GM19463 (cell line): ENCODE measurements at regions not wholly inside any gene's neighbourhood (a gene's known extent, or its start where the extent isn't known, plus 50 kb on each side); places are given as distances from the start of the nearest gene placed in this dataset.
A peak's percentile ranks its signal among the peaks of the same experiment; 100 is the strongest.

ENCODE experiments used
- ATAC-seq: cut with Tn5 transposase; IDR thresholded peaks from one replicate; pipeline ENCODE4 v1.9.1; 2021; ENCODE audit warnings: mild to moderate bottlenecking, moderate library complexity; ENCODE audit not compliant: unreplicated experiment

DNA sequence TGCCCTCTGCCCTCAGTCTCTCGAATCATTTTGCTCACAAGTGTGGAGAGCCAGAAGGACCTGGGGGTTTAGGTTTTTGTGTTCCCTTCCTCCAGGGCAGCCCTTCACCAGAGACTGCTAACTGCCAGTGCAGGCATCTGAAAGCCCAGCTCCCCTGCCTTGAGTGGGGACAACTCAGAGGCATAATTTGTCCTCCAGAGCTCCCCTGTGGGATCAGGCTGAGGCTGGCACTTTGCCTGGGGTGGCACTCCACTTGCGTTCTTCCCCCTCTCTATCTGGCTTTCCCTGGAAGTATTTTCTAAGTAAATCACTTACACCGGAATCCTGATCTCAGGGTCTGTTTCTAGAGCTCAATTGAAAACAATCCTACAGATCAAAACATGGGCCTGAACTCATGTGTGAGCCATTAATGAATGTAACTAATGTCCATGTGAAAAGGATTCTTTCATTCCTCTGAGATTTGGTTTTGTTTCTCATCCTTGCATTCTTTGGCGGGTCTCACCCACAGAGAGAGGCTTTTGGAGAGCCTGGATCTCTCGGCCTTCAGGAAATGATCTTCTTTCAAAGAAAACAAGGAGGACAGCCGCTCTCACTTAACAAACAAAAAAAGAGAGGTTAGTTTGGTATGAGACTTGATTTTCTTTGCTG is 125.7 kb upstream of the RIPOR2 start:
- ATAC-seq: no peak

DNA sequence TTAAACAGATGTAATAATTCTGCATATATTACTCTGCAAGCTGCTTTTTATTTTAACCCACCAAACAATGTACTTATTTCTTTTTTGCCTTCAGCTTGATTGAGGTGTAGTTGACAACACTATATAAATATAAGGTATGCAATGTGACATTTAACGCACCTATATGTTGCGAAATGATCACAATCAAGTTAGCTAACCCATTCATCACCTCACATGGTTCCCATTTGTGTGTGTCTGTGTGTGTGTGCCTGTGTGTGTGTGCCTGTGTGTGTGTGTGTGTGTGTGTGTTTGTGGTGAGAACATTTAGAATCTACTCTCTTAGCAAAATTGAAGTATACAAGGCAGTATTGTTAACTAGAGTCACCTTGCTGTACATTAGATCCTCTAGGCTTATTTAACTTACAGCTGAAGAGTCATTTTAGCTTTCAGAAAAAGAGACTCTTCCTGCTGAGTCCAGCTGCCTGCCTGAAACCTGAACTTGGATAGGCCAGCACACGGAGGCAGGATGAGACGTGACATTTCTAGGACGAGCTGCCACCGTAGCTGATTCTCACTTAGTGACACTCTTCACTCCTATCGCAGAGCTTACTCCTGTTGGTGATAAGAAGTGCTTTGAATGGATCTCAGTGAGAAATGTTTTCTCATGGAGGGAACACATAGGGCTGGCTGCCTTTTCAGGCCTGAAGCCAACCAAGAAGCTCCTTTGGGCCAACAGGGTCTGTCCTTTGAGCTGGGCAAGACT is 126.5 kb upstream of the RIPOR2 start:
- ATAC-seq: no peak

DNA sequence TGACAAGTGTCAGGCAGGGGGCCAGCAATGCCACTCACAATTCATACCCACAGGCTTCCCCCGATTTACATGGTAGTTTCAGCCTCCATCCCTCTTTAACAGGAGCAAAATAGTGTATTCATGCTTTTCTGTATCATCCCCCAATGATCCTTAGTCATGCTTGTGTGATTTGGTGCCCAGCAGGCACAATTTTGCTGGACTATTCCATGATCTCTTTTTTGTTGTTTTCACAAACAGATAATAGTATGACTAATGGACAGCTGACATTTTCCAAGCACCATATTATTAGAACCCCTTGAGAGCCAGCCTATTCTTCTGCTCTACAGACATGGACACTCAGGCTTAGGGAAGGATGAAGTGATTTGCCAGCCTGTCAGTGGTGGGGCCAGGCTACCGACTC is 128.2 kb upstream of the RIPOR2 start:
- no peak for ATAC-seq

DNA sequence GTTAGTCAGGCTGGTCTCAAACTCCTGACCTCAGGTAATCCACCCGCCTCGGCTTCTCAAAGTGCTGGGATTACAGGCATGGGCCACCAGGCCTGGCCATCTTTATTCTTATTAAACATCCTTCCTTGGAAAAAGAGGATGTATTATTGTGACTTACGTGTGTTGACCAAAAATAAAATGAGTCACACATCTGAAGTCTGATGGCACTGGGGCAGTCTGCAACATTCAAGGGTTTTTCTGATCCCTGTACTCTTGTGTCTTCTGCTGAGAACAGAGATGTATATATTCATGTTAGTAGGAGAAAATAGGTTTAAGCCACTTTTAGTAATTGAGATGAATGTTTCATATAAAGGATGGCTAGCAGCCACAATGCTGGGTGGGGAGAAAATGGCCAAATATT is 129.9 kb upstream of the RIPOR2 start:
- ATAC-seq: no peak

DNA sequence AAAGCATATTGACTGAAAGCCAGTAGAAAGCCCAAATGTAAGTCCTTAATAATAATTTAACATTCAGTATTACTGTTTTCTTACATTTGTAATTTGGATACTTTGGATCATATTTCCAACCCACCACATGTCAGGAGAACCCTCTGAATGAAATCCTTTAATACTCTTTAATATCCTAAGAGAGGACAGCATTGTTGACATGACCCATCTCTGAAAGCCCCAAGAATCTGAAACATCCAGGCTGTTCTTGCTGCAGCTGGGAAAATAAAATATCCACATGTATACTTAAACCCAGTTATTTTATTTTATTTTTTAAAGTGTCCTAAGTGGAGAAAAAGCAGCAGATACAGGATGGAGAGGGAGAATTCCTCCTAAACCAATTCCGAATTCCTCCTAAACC is 130.8 kb upstream of the RIPOR2 start:
- ATAC-seq: no peak

DNA sequence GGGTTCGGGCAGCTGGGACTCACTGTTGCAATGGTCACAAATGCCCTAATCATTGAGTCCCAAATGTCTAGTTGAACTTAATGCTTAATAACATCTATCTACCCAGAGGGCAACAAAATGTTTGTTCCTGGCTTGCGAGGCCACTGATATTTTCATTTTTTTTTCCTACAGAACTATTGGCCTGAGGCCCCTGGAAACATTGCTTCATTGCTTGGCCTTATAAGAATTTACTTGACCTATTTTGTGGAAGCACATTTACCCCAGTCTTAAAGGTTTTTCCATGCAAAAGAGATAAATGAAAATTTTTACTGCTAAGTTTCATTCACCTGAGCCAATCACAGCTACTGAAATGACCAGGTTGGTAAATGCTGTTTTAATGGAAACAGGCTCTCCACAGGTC is 133.1 kb upstream of the RIPOR2 start:
- ATAC-seq: no peak

DNA sequence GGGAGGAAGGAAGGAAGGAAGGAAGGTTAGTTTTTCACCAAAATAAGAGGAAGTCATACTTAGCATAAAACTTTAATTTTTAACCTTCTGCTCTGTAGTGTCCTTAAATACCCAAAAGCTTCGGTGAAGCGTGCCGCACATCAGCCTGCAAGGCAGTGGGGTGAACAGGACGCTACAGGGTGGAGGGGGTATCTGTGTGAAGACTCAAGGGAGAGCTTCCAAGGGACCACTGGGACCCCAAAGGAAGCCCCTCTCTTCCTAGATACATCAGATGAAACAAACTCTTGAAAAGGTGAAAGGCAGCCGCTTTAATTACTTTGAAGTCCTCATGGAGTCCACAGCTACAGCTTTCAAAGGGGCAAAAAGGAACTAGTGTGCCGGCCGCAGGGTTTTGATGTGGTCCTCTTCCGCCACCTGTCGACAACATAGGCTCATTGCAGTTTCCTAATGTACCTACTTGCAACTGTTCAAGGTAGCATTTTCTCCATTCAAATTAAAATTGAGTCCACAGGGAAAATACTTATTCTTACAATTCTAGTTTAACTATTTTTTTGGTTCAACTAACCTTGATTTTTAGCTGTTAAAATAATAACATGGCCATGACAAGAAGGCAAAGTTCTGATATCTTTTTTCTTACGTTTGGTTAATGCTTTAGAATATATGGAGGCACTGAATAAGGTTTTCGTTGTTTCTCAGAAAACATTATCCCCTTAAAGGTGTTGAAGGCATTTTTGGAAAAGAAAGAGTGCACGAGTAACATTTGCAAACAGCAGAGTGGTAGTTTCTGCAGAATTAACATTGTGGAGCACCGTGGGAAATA is 135.0 kb upstream of the RIPOR2 start:
- ATAC-seq: peak; percentile 76

DNA sequence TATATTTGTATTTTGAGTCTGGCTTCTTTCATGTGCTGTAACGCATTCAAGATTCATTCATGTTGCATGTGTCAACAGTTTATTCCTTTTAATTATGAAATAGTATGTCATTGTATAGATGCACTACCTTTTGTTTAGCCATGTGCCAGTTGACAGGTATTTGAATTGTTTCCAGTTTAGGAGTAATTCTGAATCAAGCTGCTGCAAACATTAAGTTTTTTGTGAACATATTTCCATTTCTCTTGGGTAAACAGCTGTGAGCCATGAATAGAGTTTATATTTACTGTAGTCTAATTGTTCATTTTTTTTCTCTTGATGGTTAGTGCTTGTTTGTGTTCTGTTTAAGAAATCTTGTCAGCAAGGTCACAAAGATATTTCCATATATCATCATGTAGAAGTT is 142.4 kb upstream of the RIPOR2 start:
- no peak for ATAC-seq

DNA sequence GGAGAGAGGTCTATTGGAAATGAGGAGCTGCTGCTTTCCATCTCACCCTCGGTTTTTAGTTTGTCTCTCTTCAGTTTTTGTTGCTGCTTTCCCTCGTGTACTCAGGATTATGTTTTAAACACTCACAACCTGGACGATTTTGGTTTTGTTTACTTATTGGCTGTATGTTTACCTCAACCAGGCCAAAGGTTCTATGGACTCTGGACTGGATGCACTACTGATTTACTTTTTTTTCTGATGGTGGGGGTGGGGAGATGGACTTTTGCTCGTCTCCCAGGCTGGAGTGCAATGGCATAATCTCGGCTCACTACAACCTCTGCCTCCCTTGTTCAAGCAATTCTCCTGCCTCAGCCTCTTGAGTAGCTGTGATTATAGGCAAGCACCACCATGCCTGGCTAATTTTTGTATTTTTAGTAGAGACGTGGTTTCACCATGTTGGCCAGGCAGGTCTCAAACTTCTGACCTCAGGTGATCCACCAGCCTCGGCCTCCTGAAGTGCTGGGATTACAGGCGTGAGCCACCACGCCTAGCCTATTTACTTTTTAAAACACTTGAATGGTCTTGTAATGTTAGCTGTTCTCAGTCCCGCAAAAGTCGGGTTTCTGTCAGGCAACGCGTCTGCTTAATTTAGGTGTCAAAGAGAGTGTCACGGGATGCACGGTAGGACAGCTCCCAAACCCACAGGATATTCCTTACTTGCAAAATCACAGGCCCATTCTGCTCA is 148.2 kb upstream of the RIPOR2 start:
- ATAC-seq: no peak

DNA sequence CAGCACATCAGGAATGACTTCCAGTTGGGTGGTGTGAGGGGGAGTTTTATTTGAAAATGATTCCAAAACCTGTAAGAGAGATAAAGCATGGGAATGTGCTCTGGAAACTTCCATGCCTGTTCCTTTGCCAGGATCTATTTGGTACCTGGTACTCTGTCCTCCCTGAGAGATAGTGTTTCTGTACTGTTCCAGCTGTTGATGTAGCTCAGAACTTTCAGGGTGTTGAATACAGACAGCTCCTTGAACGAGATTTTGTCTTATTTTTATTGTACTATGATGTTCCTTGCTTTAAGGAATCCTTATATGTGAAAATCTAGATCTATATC is 148.7 kb upstream of the RIPOR2 start:
- ATAC-seq: no peak

DNA sequence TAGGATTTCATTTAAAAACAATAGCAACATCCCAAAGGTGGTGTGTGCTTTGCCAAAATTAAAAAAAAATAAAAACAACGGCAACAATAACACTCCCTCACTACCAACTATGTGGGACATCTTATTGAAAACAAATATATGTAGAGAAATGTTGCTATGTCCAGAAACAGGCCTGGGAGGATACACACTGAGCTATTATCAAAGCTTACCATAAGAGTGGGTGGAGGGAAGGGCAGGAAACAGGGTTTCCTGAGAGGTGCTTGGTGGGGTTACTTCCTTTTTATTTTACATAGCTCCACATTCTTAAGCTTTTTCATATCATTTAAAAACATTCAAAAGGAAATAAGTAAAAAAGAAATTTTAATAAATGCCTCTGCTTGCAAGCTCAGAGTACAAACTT is 150.0 kb upstream of the RIPOR2 start:
- ATAC-seq: no peak

DNA sequence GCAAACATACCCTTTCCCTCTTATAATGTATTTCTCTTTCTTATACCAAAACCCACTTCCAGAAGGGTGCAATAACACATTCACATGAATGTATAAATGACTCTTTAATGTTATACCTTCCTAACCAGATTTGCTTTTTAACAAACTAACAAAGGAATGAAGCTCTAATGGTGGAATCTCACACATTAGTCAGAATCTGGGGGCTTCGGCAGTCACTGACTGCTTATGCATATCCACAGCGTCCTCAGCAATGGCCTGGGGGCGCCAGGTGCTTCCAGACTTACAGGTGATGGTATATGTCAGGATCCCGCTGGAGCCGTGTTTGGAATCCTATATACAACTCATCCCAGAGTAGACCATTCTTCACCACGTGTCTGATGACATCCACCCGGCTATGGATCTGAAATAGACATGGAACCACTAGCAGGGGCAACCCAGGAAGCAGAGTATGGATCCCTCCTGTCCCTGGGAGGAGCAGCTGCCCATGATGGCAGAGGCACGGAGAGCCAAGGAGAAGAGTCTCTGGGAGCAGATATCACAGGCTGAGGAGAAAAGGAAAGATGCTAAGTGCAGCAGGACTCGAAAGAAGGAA is 150.8 kb upstream of the RIPOR2 start:
- no peak for ATAC-seq

DNA sequence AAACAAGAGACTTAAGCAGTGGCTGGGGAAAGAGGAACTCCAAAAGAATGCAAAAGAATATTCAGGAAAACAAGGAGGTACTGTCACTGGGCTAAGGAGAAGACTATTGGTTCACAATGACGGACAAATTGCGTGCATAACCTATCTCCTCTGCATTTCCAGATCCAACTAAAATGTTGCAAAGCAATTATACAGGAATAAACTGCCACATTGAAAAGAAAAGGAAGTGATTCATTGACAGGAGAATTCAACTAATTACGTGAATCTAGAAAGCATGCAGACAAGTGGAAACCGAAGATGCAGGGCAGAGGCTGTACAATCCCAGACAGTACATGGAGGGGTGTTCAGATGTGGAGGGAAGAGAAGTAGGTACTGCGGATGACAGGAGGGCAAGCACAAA is 152.8 kb upstream of the RIPOR2 start:
- ATAC-seq: no peak

DNA sequence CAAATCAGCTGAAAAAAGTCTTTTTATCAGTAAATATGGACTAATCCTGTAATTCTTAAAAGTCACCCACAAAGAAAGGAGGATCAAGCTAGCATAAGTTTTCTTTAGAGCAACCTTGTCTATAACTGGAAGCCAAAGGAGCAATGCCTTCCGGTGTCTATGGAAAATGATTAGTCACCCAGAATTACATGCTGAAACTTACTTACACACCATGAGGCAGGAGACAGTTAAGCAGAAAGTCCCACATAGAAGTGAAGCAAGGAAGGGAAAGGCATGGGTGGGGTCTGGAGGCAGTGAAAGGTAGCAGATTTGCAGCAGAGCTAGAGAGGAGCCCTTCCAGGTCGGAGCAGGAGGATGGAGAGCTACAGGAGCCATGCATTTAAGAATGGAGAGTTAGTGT is 153.7 kb upstream of the RIPOR2 start:
- ATAC-seq: no peak

DNA sequence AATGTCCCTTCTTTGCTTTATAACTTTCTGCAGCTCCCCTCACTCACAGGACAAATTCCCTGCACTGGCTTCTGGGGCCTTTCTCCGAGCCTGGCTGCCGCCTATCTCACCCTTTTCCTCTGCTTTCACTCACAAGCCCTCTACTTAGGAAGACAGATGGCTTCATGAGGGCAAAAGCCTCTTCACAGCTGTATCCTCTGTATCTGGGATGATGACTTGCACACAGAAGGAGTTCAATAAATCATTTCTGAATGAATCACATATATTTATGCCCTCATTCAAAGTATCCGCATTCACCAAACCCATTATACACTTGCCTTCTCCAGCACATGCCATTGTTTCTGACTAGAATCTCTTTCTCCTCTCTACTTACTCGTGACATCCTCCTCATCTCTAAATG is 159.0 kb upstream of the RIPOR2 start:
- no peak for ATAC-seq

DNA sequence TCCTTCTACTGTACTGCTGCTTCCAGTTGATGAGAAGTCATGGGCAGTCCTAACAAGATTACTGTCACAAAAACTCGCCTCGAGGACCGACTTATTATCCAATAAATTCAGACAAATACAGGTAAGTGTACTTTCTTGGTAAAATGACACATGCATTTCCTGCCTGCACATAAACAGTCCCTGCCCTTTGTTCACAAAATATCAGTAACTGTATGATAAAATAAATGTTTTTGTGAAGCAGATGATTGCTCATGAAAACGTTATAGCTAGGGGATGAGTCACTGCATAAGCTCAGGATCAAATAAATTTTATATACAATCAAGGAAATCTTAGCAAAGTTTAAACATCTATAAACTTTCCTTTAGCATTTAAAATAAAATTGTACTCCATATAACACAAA is 164.5 kb upstream of the RIPOR2 start:
- no peak for ATAC-seq

DNA sequence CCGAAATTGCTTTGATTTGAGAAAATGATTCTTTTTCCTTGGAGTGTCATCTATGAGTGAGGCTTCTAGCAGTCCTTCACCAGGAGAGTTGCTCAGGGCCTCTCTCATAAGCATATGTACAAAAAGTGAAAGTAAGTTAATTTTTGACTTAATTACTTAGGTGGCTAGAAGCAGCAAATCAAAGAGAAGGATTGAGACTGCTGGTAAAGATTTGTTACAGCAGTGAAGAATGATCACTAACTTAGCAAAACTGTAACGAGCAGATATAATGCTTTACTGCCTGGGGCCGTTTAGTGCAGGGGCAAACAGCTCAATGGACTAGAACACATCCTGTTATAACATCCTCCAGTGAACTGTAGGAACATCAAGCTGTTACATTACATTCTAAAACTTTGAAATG is 167.8 kb upstream of the RIPOR2 start:
- ATAC-seq: peak; percentile 71

DNA sequence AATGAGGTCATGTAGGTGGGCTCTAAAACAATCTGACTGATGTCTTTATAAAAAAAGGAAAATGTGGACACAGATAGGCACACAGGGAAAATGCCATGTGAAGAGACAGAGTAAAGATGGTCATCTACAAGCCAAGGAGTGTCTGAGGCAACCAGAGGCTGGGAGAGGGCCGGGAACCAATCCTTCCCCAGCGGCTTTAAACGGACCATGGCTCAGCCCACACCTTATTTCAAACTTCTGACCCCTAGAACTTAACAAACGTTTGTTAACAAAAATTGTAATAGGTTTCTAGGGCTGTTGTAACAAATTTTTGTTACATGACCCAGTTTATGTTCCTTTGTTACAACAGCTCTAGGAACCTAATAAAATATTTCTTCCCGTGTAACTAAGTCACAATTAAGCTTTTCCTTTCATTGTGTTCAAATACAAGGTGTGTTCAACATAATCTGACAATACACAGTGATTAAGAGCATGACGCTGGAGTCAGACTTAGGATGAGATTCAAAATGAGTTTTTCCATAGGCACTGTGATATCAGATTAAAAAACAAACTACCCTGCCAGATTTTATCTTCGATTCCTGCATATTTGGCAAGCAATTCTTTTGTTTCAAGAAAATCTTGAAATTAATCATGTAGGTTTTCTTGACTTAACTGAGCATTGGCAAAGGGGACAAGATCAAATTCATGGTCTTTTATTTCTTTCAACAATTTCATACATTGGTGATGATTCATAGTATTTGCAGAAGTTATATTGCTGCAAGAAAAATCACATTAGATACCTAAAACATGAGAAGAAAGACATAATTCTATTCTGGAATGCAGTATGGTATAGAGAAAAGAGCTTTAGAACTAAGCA is 169.5 kb upstream of the RIPOR2 start:
- no peak for ATAC-seq

DNA sequence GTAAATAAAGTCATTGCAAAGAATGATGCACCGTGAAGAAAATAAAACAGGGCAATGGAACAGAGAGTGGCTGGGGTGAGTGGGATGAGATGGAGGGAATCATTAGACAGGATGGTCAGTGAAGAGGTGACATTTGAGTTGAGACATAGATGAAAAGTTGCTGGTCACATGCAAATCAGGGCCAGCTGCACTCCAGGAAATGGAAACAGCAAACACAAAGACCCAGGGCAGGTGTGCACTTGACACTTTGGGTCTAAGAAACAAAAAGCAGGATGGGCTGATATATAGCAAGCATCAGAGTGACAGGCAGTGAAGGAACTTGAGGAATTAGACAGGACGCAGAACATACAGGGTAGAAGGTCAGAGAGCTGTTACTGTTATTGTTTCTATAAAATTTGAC is 171.5 kb upstream of the RIPOR2 start:
- ATAC-seq: peak; percentile 54

DNA sequence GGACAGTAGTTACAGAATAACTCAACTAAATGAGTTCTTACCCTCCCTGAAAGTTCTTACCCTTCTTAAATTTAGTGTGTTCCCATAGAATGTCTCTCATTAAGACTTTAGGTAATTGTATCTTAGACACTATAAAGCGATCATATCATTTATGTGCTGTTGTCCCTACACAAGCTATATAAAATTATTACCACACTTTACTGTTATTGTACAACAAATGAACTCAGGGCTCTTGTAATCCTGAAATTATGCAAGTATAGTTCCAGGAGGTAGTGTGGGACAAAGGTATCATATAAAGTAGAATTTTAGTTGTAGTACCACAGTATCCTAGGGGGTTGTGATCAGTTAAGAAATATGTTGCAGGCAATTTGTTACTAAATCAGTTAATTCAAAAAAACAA is 167.4 kb upstream of the CARMIL1 start:
- ATAC-seq: no peak
